ENCODE measurements at regions not wholly inside any gene's neighbourhood (a gene's known extent, or its start where the extent isn't known, plus 50 kb on each side); places are given as distances from the start of the nearest gene placed in this dataset.
"Not testable (repeated sequence)": the region's sequence is repeated elsewhere in the genome, so short reads cannot be mapped to it uniquely, and the experiment has no call there.

- H3K4me3 Mint-ChIP-seq: no peak overlapping the region
- no peaks in the 10 kb centered on the region for H3K36me3 Mint-ChIP-seq
- peaks cover 3% of the 10 kb centered on the region for H3K9me3 Mint-ChIP-seq
- H3K27me3 Mint-ChIP-seq: peaks cover 25% of the 10 kb centered on the region
- no peak for ATAC-seq
- H3K27ac Mint-ChIP-seq: no peak overlapping the region
- H3K4me1 Mint-ChIP-seq: no peaks in the 10 kb centered on the region
Observed at GRCh38 chr6:56787209-56787608, 144.5 kb upstream of the DST start.

- H3K9me3 Mint-ChIP-seq: peaks cover 3% of the 10 kb centered on the region
- H3K27ac Mint-ChIP-seq: no peak overlapping the region
- no peak for ATAC-seq
- H3K36me3 Mint-ChIP-seq: no peaks in the 10 kb centered on the region
- peaks cover 24% of the 10 kb centered on the region for H3K27me3 Mint-ChIP-seq
- H3K4me3 Mint-ChIP-seq: no peak overlapping the region
- H3K4me1 Mint-ChIP-seq: no peaks in the 10 kb centered on the region
Observed at GRCh38 chr6:56786256-56786655, 143.6 kb upstream of the DST start.

- not testable (repeated sequence) for ATAC-seq, H3K4me3 Mint-ChIP-seq, H3K4me1 Mint-ChIP-seq, H3K36me3 Mint-ChIP-seq, H3K9me3 Mint-ChIP-seq, H3K27ac Mint-ChIP-seq
- peaks cover 17% of the 10 kb centered on the region for H3K27me3 Mint-ChIP-seq
Observed at GRCh38 chr6:56785536-56785935, 142.8 kb upstream of the DST start.

GRCh38 chr6:56780109-56780508 lies 137.4 kb upstream of the DST start:
- H3K27me3 Mint-ChIP-seq, ATAC-seq, H3K9me3 Mint-ChIP-seq, H3K4me3 Mint-ChIP-seq, H3K4me1 Mint-ChIP-seq, H3K27ac Mint-ChIP-seq, H3K36me3 Mint-ChIP-seq: not testable (repeated sequence)

GRCh38 chr6:56778503-56778902 lies 135.8 kb upstream of the DST start:
- H3K27ac Mint-ChIP-seq, H3K9me3 Mint-ChIP-seq, ATAC-seq: not testable (repeated sequence)

GRCh38 chr6:56775498-56776166 lies 132.9 kb upstream of the DST start:
- ATAC-seq: no peak
- no peaks in the 10 kb centered on the region for H3K36me3 Mint-ChIP-seq
- no peaks in the 10 kb centered on the region for H3K4me1 Mint-ChIP-seq
- H3K27me3 Mint-ChIP-seq: no peaks in the 10 kb centered on the region
- H3K9me3 Mint-ChIP-seq: peaks cover 3% of the 10 kb centered on the region
- no peak overlapping the region for H3K27ac Mint-ChIP-seq
- H3K4me3 Mint-ChIP-seq: no peak overlapping the region

More at GRCh38 chr6:56778503-56778902, 135.8 kb upstream of the DST start:
- H3K4me1 Mint-ChIP-seq, H3K27me3 Mint-ChIP-seq, H3K36me3 Mint-ChIP-seq, H3K4me3 Mint-ChIP-seq: not testable (repeated sequence)

GRCh38 chr6:56772737-56773184 lies 130.1 kb upstream of the DST start:
- no peaks in the 10 kb centered on the region for H3K36me3 Mint-ChIP-seq
- no peak for ATAC-seq
- no peak overlapping the region for H3K4me3 Mint-ChIP-seq
- H3K27me3 Mint-ChIP-seq: no peaks in the 10 kb centered on the region
- H3K4me1 Mint-ChIP-seq: no peaks in the 10 kb centered on the region
- no peaks in the 10 kb centered on the region for H3K9me3 Mint-ChIP-seq
- H3K27ac Mint-ChIP-seq: no peak overlapping the region

- Mint-ChIP-seq H3K4me1 (no peaks in the 10 kb centered on the region), H3K36me3 (no peaks in the 10 kb centered on the region), H3K9me3 (no peaks in the 10 kb centered on the region), H3K27ac (no peak overlapping the region), H3K4me3 (no peak overlapping the region), H3K27me3 (no peaks in the 10 kb centered on the region)
- no peak for ATAC-seq
Observed at GRCh38 chr6:56771929-56772607, 129.4 kb upstream of the DST start.

GRCh38 chr6:56771189-56771588 lies 128.5 kb upstream of the DST start:
- H3K9me3 Mint-ChIP-seq: no peaks in the 10 kb centered on the region
- H3K4me1 Mint-ChIP-seq: no peaks in the 10 kb centered on the region
- H3K27me3 Mint-ChIP-seq: peaks cover 6% of the 10 kb centered on the region
- H3K4me3 Mint-ChIP-seq: no peak overlapping the region
- no peak for ATAC-seq
- H3K27ac Mint-ChIP-seq: no peak overlapping the region
- H3K36me3 Mint-ChIP-seq: no peaks in the 10 kb centered on the region

GRCh38 chr6:56770011-56770520 lies 127.4 kb upstream of the DST start:
- no peak for ATAC-seq
- no peaks in the 10 kb centered on the region for H3K4me1 Mint-ChIP-seq
- peaks cover 6% of the 10 kb centered on the region for H3K27me3 Mint-ChIP-seq

GRCh38 chr6:56767892-56768531 lies 125.3 kb upstream of the DST start:
- H3K27me3 Mint-ChIP-seq: peaks cover 6% of the 10 kb centered on the region
- no peak overlapping the region for H3K27ac Mint-ChIP-seq
- no peaks in the 10 kb centered on the region for H3K36me3 Mint-ChIP-seq
- ATAC-seq: no peak
- no peak overlapping the region for H3K4me3 Mint-ChIP-seq
- no peaks in the 10 kb centered on the region for H3K9me3 Mint-ChIP-seq
- no peaks in the 10 kb centered on the region for H3K4me1 Mint-ChIP-seq

More at GRCh38 chr6:56770011-56770520, 127.4 kb upstream of the DST start:
- H3K36me3 Mint-ChIP-seq: no peaks in the 10 kb centered on the region
- no peak overlapping the region for H3K4me3 Mint-ChIP-seq
- H3K27ac Mint-ChIP-seq: no peak overlapping the region
- no peaks in the 10 kb centered on the region for H3K9me3 Mint-ChIP-seq

- Mint-ChIP-seq H3K36me3 (no peaks in the 10 kb centered on the region), H3K4me3 (no peak overlapping the region), H3K9me3 (no peaks in the 10 kb centered on the region), H3K4me1 (no peaks in the 10 kb centered on the region), H3K27ac (no peak overlapping the region), H3K27me3 (peaks cover 6% of the 10 kb centered on the region)
- no peak for ATAC-seq
Observed at GRCh38 chr6:56767435-56767834, 124.7 kb upstream of the DST start.

GRCh38 chr6:56766806-56767178 lies 124.1 kb upstream of the DST start:
- Mint-ChIP-seq H3K27ac (no peak overlapping the region), H3K27me3 (peaks cover 6% of the 10 kb centered on the region), H3K4me1 (no peaks in the 10 kb centered on the region), H3K9me3 (no peaks in the 10 kb centered on the region), H3K4me3 (no peak overlapping the region), H3K36me3 (no peaks in the 10 kb centered on the region)
- ATAC-seq: no peak

GRCh38 chr6:56766139-56766805 lies 123.6 kb upstream of the DST start:
- Mint-ChIP-seq H3K9me3 (no peaks in the 10 kb centered on the region), H3K4me3 (no peak overlapping the region), H3K27ac (no peak overlapping the region), H3K27me3 (peaks cover 6% of the 10 kb centered on the region), H3K36me3 (no peaks in the 10 kb centered on the region), H3K4me1 (no peaks in the 10 kb centered on the region)
- ATAC-seq: no peak

- Mint-ChIP-seq H3K4me1 (no peaks in the 10 kb centered on the region), H3K27me3 (peaks cover 6% of the 10 kb centered on the region), H3K4me3 (no peak overlapping the region), H3K27ac (no peak overlapping the region), H3K36me3 (no peaks in the 10 kb centered on the region), H3K9me3 (no peaks in the 10 kb centered on the region)
- no peak for ATAC-seq
Observed at GRCh38 chr6:56765494-56765893, 122.8 kb upstream of the DST start.

Measured in stimulated activated memory B cell treated with anti-CD40 and anti-IgM and Interleukin-4, amounts not matched to agents 10 μg/mL and 1 μg/mL and 100 μg/mL, for 72 hours (primary cell).